ENCODE measurements at regions not wholly inside any gene's neighbourhood (a gene's known extent, or its start where the extent isn't known, plus 50 kb on each side); places are given as distances from the start of the nearest gene placed in this dataset.

GRCh38 chr6:165799391-165800153, 136.5 kb upstream of the PDE10A start:
- H3K9me3 ChIP-seq: no peaks in the 10 kb centered on the region
- H3K27me3 ChIP-seq: peaks cover 8% of the 10 kb centered on the region
- intact Hi-C loops (cut with DNase I): no loop called here
- H3K9ac ChIP-seq (ENCODE audit: low read depth in 2 of 2, low read length in 2 of 2): no peak overlapping the region
- no peak overlapping the region for H3K4me3 ChIP-seq
- H3K27ac ChIP-seq: no peak overlapping the region
- TF ChIP-seq CTCF (IDR thresholded peaks at IDR 0.05): no peak
- no peaks in the 10 kb centered on the region for H3K36me3 ChIP-seq
- no peak for DNase-seq
- no peaks in the 10 kb centered on the region for H3K4me1 ChIP-seq

DNA sequence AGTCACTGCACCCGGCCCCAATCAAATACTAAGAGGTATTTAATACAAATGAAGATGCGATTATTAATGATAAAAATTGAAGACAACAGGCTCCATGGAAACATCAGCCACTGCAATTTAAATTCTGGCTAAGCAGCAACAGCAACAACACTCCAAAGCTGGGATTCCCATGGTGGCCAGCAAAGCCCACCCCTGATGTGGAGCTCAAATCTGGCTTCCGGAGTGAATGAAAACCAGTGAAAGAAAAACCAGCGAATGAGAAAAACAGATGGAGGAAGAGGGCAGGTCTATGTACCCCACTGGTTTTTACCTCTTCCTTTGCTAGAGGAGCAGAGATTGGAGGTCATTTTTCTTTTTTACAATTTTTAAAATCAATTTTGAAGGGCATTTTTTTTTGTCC, 135.9 kb upstream of the PDE10A start:
- intact Hi-C loops (cut with DNase I): no loop called here
- Histone ChIP-seq H3K9me3 (no peaks in the 10 kb centered on the region), H3K36me3 (no peaks in the 10 kb centered on the region), H3K9ac (ENCODE audit: low read depth in 2 of 2, low read length in 2 of 2) (no peak overlapping the region), H3K4me1 (no peaks in the 10 kb centered on the region), H3K27me3 (peaks cover 4% of the 10 kb centered on the region), H3K27ac (no peak overlapping the region), H3K4me3 (no peak overlapping the region)
- DNase-seq: no peak
- no peak for TF ChIP-seq CTCF (IDR thresholded peaks at IDR 0.05)

DNA sequence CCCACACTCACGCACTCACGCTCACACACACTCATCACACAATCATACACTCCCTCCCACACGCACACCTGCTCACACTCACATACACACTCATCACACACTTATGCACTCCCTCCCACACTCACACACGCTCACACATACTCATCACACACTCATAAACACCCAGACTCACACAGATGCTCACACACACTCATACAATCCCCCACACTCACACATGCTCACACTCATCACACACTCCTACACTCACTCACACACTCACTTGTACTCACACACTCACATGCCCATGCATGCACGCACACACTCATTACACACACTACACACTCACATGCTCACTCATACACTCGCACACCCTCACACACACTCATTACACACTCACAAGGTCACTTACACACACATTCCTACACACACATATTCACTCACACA, 131.1 kb upstream of the PDE10A start:
- Histone ChIP-seq H3K27me3 (no peaks in the 10 kb centered on the region), H3K4me3 (no peak overlapping the region), H3K9me3 (no peaks in the 10 kb centered on the region), H3K9ac (ENCODE audit: low read depth in 2 of 2, low read length in 2 of 2) (no peak overlapping the region), H3K4me1 (no peaks in the 10 kb centered on the region), H3K36me3 (no peaks in the 10 kb centered on the region), H3K27ac (no peak overlapping the region)
- intact Hi-C loops (cut with DNase I): no loop called here
- TF ChIP-seq CTCF (IDR thresholded peaks at IDR 0.05): no peak
- no peak for DNase-seq

GRCh38 chr6:165793287-165793825, 130.3 kb upstream of the PDE10A start:
- Histone ChIP-seq H3K36me3 (no peaks in the 10 kb centered on the region), H3K4me3 (no peak overlapping the region), H3K9ac (ENCODE audit: low read depth in 2 of 2, low read length in 2 of 2) (no peak overlapping the region), H3K27ac (no peak overlapping the region), H3K27me3 (no peaks in the 10 kb centered on the region), H3K4me1 (no peaks in the 10 kb centered on the region), H3K9me3 (no peaks in the 10 kb centered on the region)
- no peak for DNase-seq
- intact Hi-C loops (cut with DNase I): no loop called here
- no peak for TF ChIP-seq CTCF (IDR thresholded peaks at IDR 0.05)

- no peaks in the 10 kb centered on the region for H3K9me3 ChIP-seq
- no peaks in the 10 kb centered on the region for H3K27me3 ChIP-seq
- intact Hi-C loops (cut with DNase I): no loop called here
- H3K4me3 ChIP-seq: no peak overlapping the region
- no peaks in the 10 kb centered on the region for H3K36me3 ChIP-seq
- DNase-seq: no peak
- H3K27ac ChIP-seq: no peak overlapping the region
- TF ChIP-seq CTCF (IDR thresholded peaks at IDR 0.05): no peak
- H3K4me1 ChIP-seq: no peaks in the 10 kb centered on the region
- no peak overlapping the region for H3K9ac ChIP-seq (ENCODE audit: low read depth in 2 of 2, low read length in 2 of 2)
Observed at GRCh38 chr6:165791876-165792437, 128.9 kb upstream of the PDE10A start.

All from colonic mucosa (tissue), 4 donors.